Suprapubic skin (tissue), 4 donors: ENCODE measurements at regions not wholly inside any gene's neighbourhood (a gene's known extent, or its start where the extent isn't known, plus 50 kb on each side); places are given as distances from the start of the nearest gene placed in this dataset.

Experiments
- CTCF ChIP-seq, 2 donors: fragments of 200-600 bp in 1 of 2; fragments of 450-650 bp in 1 of 2; sonication (generic) in 1 of 2; IDR thresholded peaks; one replicate each; pipeline ENCODE4 v1.5.1; 2016 to 2019; ENCODE audit warnings: antibody characterized with exemption in 2 of 2, mild to moderate bottlenecking in 1 of 2, moderate library complexity in 1 of 2
- EP300 ChIP-seq: sonication (generic); formaldehyde crosslinking; IDR thresholded peaks from one replicate; pipeline ENCODE4 v1.6.1; 2017; ENCODE audit warnings: antibody characterized with exemption
- POLR2A ChIP-seq, 2 donors: fragments of 450-650 bp; IDR thresholded peaks; one replicate each; pipeline ENCODE4 v1.6.1; 2017; ENCODE audit warnings: antibody characterized with exemption in 2 of 2, mild to moderate bottlenecking in 2 of 2, moderate library complexity in 2 of 2
- POLR2AphosphoS5 ChIP-seq, 3 donors: sonication (generic); formaldehyde crosslinking; IDR thresholded peaks; one replicate each; pipeline ENCODE4 v1.6.1; 2017; ENCODE audit warnings: antibody characterized with exemption in 3 of 3

- TF ChIP-seq CTCF (IDR thresholded peaks at IDR 0.05) (no peak), POLR2A (IDR thresholded peaks at IDR 0.05) (no peak), EP300 (no peak), POLR2AphosphoS5 (IDR thresholded peaks at IDR 0.05) (no peak)
Measured at GRCh38 chr12:43235721-43236120, 316.3 kb downstream of the ADAMTS20 start.
